OCI-LY1 (cell line): ENCODE measurements at regions not wholly inside any gene's neighbourhood (a gene's known extent, or its start where the extent isn't known, plus 50 kb on each side); places are given as distances from the start of the nearest gene placed in this dataset.
"Not testable (repeated sequence)": the region's sequence is repeated elsewhere in the genome, so short reads cannot be mapped to it uniquely, and the experiment has no call there.

Source experiments
- H2AFZ ChIP-seq: fragments of 200-600 bp; sonication (generic), shearing (Covaris generic); 2 replicates; pipeline ENCODE4 v1.6.0; 2014; ENCODE audit warnings: antibody characterized with exemption, mild to moderate bottlenecking, low read length
- H3F3A ChIP-seq: fragments of 200-600 bp; sonication (generic), shearing (Covaris generic); 2 replicates; pipeline ENCODE4 v1.6.0; 2014; ENCODE audit warnings: mild to moderate bottlenecking, antibody characterized with exemption, low read length, moderate library complexity; ENCODE audit not compliant: insufficient read depth
- H3K27ac ChIP-seq: fragments of 200-600 bp; sonication (generic); 2 replicates; pipeline ENCODE4 v1.5.1; 2014; ENCODE audit warnings: low read length, mixed run types, mild to moderate bottlenecking, low read depth; ENCODE audit not compliant: poor library complexity, severe bottlenecking
- H3K27me3 ChIP-seq: fragments of 200-600 bp; sonication (generic); 2 replicates; pipeline ENCODE4 v1.6.0; 2014; ENCODE audit warnings: antibody characterized with exemption, mild to moderate bottlenecking, low read length, moderate library complexity; ENCODE audit not compliant: insufficient read depth
- H3K36me3 ChIP-seq: fragments of 200-600 bp; sonication (generic); 2 replicates; pipeline ENCODE4 v1.6.1; 2014; ENCODE audit warnings: mild to moderate bottlenecking, antibody characterized with exemption, low read length, moderate library complexity, mixed read lengths; ENCODE audit not compliant: insufficient read depth
- H3K4me1 ChIP-seq: fragments of 200-600 bp; sonication (generic); 2 replicates; pipeline ENCODE4 v1.5.1; 2014; ENCODE audit warnings: mild to moderate bottlenecking, low read length, moderate library complexity; ENCODE audit not compliant: insufficient read depth, severe bottlenecking
- H3K4me2 ChIP-seq: fragments of 200-600 bp; sonication (generic), shearing (Covaris generic); 2 replicates; pipeline ENCODE4 v1.6.1; 2014; ENCODE audit warnings: low read length
- H3K4me3 ChIP-seq: fragments of 200-600 bp; sonication (generic); 2 replicates; pipeline ENCODE4 v1.5.1; 2014; ENCODE audit warnings: low read length, low read depth, mild to moderate bottlenecking, mixed read lengths; ENCODE audit not compliant: poor library complexity, severe bottlenecking
- H3K79me2 ChIP-seq: fragments of 200-600 bp; shearing (Covaris generic); 2 replicates; pipeline ENCODE4 v1.6.1; 2016; ENCODE audit warnings: mixed run types, low read length, mixed read lengths; ENCODE audit not compliant: insufficient read depth
- H3K9ac ChIP-seq: fragments of 200-600 bp; sonication (generic), shearing (Covaris generic); 2 replicates; pipeline ENCODE4 v1.6.1; 2014; ENCODE audit warnings: mild to moderate bottlenecking, low read length, mixed read lengths
- H3K9me2 ChIP-seq: fragments of 200-600 bp; sonication (generic), shearing (Covaris generic); 2 replicates; pipeline ENCODE4 v1.6.1; 2014; ENCODE audit warnings: low read depth, mild to moderate bottlenecking, low read length, mixed read lengths
- H3K9me3 ChIP-seq: fragments of 200-600 bp; shearing (Covaris generic); 2 replicates; pipeline ENCODE4 v1.6.1; 2014; ENCODE audit warnings: low read length, mixed read lengths
- H4K20me1 ChIP-seq: fragments of 200-600 bp; sonication (generic), shearing (Covaris generic); 2 replicates; pipeline ENCODE4 v1.6.0; 2016; ENCODE audit warnings: mild to moderate bottlenecking, low read length; ENCODE audit not compliant: insufficient read depth
- EZH2 ChIP-seq: fragments of 200-600 bp; sonication (generic), shearing (Covaris generic); IDR thresholded peaks from 2 replicates; pipeline ENCODE4 v1.8.0; 2017; ENCODE audit warnings: borderline replicate concordance, mixed run types, mild to moderate bottlenecking, antibody characterized with exemption, low read length, moderate library complexity, mixed read lengths
- TF ChIP-seq, protein P1 (sequence below): fragments of 200-600 bp; sonication (generic), shearing (Covaris generic); IDR thresholded peaks from 2 replicates; pipeline ENCODE4 v1.5.1; 2017; ENCODE audit warnings: mild to moderate bottlenecking, antibody characterized with exemption, low read length, moderate library complexity, mixed read lengths

GRCh38 chr14:105626111-105626510, 99.7 kb downstream of the TMEM121 start:
- not testable (repeated sequence) for H3K36me3 ChIP-seq, H3K79me2 ChIP-seq, H3K9me2 ChIP-seq, H4K20me1 ChIP-seq, H3K4me2 ChIP-seq, H3F3A ChIP-seq, H3K27me3 ChIP-seq, H3K9me3 ChIP-seq, H2AFZ ChIP-seq
- peak overlapping the region; percentile 63; the same call in 1 of the 2 replicates for H3K9ac ChIP-seq
- peak overlapping the region; percentile 89 for H3K27ac ChIP-seq
- H3K4me1 ChIP-seq: peaks cover 12% of the 10 kb centered on the region
- peak overlapping the region; percentile 27 for H3K4me3 ChIP-seq

DNA sequence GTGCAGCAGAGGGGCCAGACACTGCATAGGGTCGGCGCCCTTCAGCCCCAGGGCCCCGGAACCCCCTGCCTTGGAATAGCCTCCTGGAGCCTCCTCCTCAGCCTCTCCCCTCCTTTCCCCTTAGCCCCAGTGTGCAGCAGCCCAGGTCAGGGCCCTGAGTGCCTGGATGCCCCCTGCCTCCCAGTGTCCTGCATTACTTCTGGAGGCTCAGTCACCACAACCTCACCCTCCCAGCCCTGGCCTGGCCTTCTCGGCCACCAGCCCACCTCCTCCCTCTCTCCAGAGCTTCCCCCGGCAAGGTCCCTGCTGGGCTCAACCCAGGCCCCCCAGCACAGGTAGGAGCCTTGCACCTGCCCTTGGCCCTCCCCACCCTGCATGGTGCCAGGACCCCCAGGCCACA, 100.3 kb downstream of the TMEM121 start:
- not testable (repeated sequence) for H2AFZ ChIP-seq, H4K20me1 ChIP-seq, H3K27me3 ChIP-seq, H3K36me3 ChIP-seq, H3K4me3 ChIP-seq, H3K9me2 ChIP-seq, H3K9me3 ChIP-seq, H3F3A ChIP-seq, H3K4me2 ChIP-seq, H3K79me2 ChIP-seq, H3K27ac ChIP-seq, H3K9ac ChIP-seq
- H3K4me1 ChIP-seq: peaks cover 12% of the 10 kb centered on the region

DNA sequence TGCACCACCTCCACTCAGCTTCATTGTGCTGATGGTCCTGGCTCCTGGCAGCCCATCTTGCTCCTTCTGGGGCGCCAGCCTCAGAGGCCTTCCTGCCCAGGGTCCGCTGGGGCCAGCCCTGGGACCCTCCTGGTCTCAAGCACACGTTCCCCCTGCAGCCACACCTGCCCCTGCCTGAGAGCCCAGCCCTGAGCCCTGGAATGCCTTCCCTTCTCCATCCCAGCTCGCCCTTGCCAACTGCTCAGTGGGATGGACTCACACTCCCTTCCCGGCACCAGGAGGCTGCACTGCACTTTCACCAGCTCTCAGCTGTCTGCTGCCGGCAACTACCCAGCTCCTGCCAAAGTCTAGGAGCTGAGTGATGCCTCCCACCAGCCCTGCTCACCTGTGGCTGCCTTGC, 100.9 kb downstream of the TMEM121 start:
- Histone ChIP-seq H3K4me3 (peak overlapping the region; percentile 46), H3K4me2 (peak overlapping the region; percentile 50; the same call in 1 of the 2 replicates), H3K9ac (peak overlapping the region; percentile 69), H3K27ac (peak overlapping the region; percentile 92), H3K4me1 (peaks cover 12% of the 10 kb centered on the region)
- H3K27me3 ChIP-seq, H3K79me2 ChIP-seq, H3K9me2 ChIP-seq, H3K9me3 ChIP-seq, H3K36me3 ChIP-seq, H3F3A ChIP-seq, H2AFZ ChIP-seq, H4K20me1 ChIP-seq: not testable (repeated sequence)

DNA sequence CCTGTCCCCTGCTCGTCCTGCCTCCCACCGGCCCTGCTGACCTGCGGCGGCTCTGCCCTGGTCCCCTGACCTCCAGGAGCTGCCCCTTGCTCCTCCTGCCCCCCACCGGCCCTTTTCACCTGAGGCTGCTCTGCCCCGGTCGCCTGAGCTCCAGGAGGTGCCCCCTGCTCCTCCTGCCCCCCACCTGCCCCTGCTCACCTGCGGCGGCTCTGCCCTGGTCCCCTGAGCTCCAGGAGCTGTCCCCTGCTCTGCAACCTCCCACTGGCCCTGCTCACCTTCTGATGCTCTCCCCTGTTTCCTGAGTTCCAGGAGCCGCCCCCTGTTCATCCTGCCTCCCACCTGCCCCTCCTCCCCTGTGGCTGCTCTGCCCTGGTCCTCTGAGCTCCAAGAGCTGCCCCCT, 101.3 kb downstream of the TMEM121 start:
- Histone ChIP-seq H3F3A (no peaks in the 10 kb centered on the region), H3K9me2 (no peaks in the 10 kb centered on the region), H3K27me3 (no peaks in the 10 kb centered on the region), H3K36me3 (no peaks in the 10 kb centered on the region; the same call in 1 of the 2 replicates), H3K9ac (peak overlapping the region; percentile 69), H2AFZ (no peak overlapping the region), H3K9me3 (0 out of 2 replicates have a peak, but pooled peaks cover 2% of the 10 kb centered on the region), H3K4me2 (peak overlapping the region; percentile 50; the same call in 1 of the 2 replicates), H3K4me3 (peak overlapping the region; percentile 46), H3K27ac (peak overlapping the region; percentile 92), H3K79me2 (no peaks in the 10 kb centered on the region), H4K20me1 (no peaks in the 10 kb centered on the region), H3K4me1 (peaks cover 12% of the 10 kb centered on the region)
- no peak for TF ChIP-seq EZH2
- TF ChIP-seq, protein P1, sequence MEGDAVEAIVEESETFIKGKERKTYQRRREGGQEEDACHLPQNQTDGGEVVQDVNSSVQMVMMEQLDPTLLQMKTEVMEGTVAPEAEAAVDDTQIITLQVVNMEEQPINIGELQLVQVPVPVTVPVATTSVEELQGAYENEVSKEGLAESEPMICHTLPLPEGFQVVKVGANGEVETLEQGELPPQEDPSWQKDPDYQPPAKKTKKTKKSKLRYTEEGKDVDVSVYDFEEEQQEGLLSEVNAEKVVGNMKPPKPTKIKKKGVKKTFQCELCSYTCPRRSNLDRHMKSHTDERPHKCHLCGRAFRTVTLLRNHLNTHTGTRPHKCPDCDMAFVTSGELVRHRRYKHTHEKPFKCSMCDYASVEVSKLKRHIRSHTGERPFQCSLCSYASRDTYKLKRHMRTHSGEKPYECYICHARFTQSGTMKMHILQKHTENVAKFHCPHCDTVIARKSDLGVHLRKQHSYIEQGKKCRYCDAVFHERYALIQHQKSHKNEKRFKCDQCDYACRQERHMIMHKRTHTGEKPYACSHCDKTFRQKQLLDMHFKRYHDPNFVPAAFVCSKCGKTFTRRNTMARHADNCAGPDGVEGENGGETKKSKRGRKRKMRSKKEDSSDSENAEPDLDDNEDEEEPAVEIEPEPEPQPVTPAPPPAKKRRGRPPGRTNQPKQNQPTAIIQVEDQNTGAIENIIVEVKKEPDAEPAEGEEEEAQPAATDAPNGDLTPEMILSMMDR: no peak

GRCh38 chr14:105628126-105628525, 101.7 kb downstream of the TMEM121 start:
- H3K9me2 ChIP-seq, H2AFZ ChIP-seq, H3K79me2 ChIP-seq, H4K20me1 ChIP-seq, H3K9ac ChIP-seq, H3F3A ChIP-seq, H3K4me3 ChIP-seq, H3K36me3 ChIP-seq, H3K27me3 ChIP-seq, H3K27ac ChIP-seq, H3K9me3 ChIP-seq, H3K4me2 ChIP-seq: not testable (repeated sequence)
- H3K4me1 ChIP-seq: peaks cover 12% of the 10 kb centered on the region

DNA sequence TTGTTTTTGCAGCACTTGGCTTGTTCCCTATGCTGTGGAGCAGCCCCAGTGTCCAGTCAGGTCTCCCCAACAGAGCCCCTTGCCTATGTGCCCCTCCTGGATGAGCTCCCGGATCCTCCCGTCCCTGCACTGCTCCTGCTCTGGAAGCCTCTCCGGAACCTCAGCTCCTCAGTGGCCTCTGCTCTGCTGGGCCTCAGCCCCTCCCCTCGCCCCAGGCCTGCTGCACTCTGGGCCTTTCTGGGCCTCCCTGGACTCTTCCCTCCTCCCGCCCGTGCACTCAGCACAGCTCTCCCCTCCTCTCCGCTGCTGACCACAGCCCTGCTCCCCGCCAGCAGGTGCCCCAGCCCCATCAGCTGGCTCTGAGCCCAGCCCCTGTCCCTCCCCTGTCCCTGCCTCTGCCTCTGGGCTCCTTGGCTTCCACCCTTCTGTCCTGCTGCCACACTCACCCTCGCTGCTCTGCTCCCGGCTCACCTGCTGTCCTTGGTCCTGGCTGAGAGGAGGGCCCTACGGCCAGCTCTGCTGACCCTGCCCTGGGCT, 102.2 kb downstream of the TMEM121 start:
- not testable (repeated sequence) for H3F3A ChIP-seq, H3K36me3 ChIP-seq, H3K4me2 ChIP-seq, H4K20me1 ChIP-seq, H3K4me3 ChIP-seq, H3K9me3 ChIP-seq, H3K9me2 ChIP-seq, H3K9ac ChIP-seq, H2AFZ ChIP-seq, H3K27ac ChIP-seq, H3K27me3 ChIP-seq, H3K79me2 ChIP-seq
- peaks cover 12% of the 10 kb centered on the region for H3K4me1 ChIP-seq
